BJ (cell line): ENCODE measurements at regions not wholly inside any gene's neighbourhood (a gene's known extent, or its start where the extent isn't known, plus 50 kb on each side); places are given as distances from the start of the nearest gene placed in this dataset.

Source experiments
- CTCF ChIA-PET: fragments of 350-600 bp; formaldehyde crosslinking; extraction: SDS; loops from one replicate; lab custom pipeline; 2021; ENCODE audit warnings: antibody characterized with exemption, inconsistent platforms; lab: Yijun Ruan, JAX
- POLR2A ChIA-PET: fragments of 300-600 bp; sonication (Branson Sonifier 250); formaldehyde crosslinking; extraction: SDS; loops from one replicate; lab custom pipeline; 2021; ENCODE audit warnings: antibody characterized with exemption; lab: Charles Lee
- DNase-seq: peaks from one replicate; pipeline ENCODE4 v3.0.0-alpha.2; 2011; ENCODE audit warnings: low read depth
- H3K27me3 ChIP-seq: 2 replicates; pipeline ENCODE4 v1.6.0; 2011; ENCODE audit warnings: low read length; ENCODE audit not compliant: control insufficient read depth, insufficient read depth
- H3K36me3 ChIP-seq: 2 replicates; pipeline ENCODE4 v1.5.1; 2011; ENCODE audit warnings: low read length; ENCODE audit not compliant: control insufficient read depth, insufficient read depth
- H3K4me3 ChIP-seq: 2 replicates; pipeline ENCODE4 v1.5.1; 2011; ENCODE audit warnings: low read depth, mild to moderate bottlenecking, control low read depth, low read length
- CTCF ChIP-seq: IDR thresholded peaks from 2 replicates; pipeline ENCODE4 v1.5.1; 2011; ENCODE audit warnings: low read depth, mild to moderate bottlenecking, control low read depth, inconsistent platforms, low read length, moderate library complexity; ENCODE audit not compliant: insufficient read depth

GRCh38 chr11:70618431-70619101 lies 220.2 kb downstream of the CTTN start:
- no peak for TF ChIP-seq CTCF
- Histone ChIP-seq H3K4me3 (no peak overlapping the region), H3K27me3 (no peaks in the 10 kb centered on the region), H3K36me3 (no peaks in the 10 kb centered on the region)
- ChIA-PET CTCF (no interaction called here), POLR2A (no interaction called here)
- no peak for DNase-seq

GRCh38 chr11:70619591-70619990 lies 221.3 kb downstream of the CTTN start:
- Histone ChIP-seq H3K4me3 (no peak overlapping the region), H3K36me3 (no peaks in the 10 kb centered on the region), H3K27me3 (no peaks in the 10 kb centered on the region)
- ChIA-PET POLR2A (no interaction called here), CTCF (no interaction called here)
- DNase-seq = no peak
- no peak for TF ChIP-seq CTCF

- POLR2A ChIA-PET = no interaction called here
- CTCF ChIA-PET = no interaction called here
- Histone ChIP-seq H3K4me3 (no peak overlapping the region), H3K27me3 (no peaks in the 10 kb centered on the region), H3K36me3 (no peaks in the 10 kb centered on the region)
- no peak for TF ChIP-seq CTCF
- DNase-seq = no peak
Observed at GRCh38 chr11:70620510-70621184, 222.3 kb downstream of the CTTN start.

- no peaks in the 10 kb centered on the region for H3K27me3 ChIP-seq
- ChIA-PET CTCF (no interaction called here), POLR2A (no interaction called here)
- H3K36me3 ChIP-seq = no peaks in the 10 kb centered on the region
- DNase-seq = no peak
- H3K4me3 ChIP-seq = no peak overlapping the region
- TF ChIP-seq CTCF = no peak
Observed at GRCh38 chr11:70621241-70621640, 222.9 kb downstream of the CTTN start.

- ChIA-PET POLR2A (no interaction called here), CTCF (no interaction called here)
- no peak for DNase-seq
- H3K27me3 ChIP-seq = no peaks in the 10 kb centered on the region
- TF ChIP-seq CTCF = no peak
- no peak overlapping the region for H3K4me3 ChIP-seq
- H3K36me3 ChIP-seq = no peaks in the 10 kb centered on the region
Observed at GRCh38 chr11:70622091-70622490, 223.8 kb downstream of the CTTN start.
